ENCODE measurements at regions not wholly inside any gene's neighbourhood (a gene's known extent, or its start where the extent isn't known, plus 50 kb on each side); places are given as distances from the start of the nearest gene placed in this dataset.

GRCh38 chr4:66694739-66695138 is 850.6 kb downstream of the CENPC start:
- Mint-ChIP-seq H3K36me3 (no peaks in the 10 kb centered on the region), H3K9me3 (peaks cover 0 to 24% (median 9%) of the 10 kb centered on the region in 5 donors), H3K4me1 (no peaks in the 10 kb centered on the region), H3K27me3 (no peaks in the 10 kb centered on the region), H3K4me3 (no peak overlapping the region), H3K27ac (no peak overlapping the region)
- H3K36me3 ChIP-seq (ENCODE audit: insufficient read depth, low read length): no peaks in the 10 kb centered on the region
- DNase-seq: no peak
- H3K27ac ChIP-seq (ENCODE audit: low read depth, low read length): no peak overlapping the region
- H3K4me1 ChIP-seq (ENCODE audit: insufficient read depth, low read length): no peaks in the 10 kb centered on the region
- no peaks in the 10 kb centered on the region for H3K27me3 ChIP-seq (ENCODE audit: insufficient read depth, low read length, poor library complexity, severe bottlenecking)
- no peaks in the 10 kb centered on the region for H3K9me3 ChIP-seq (ENCODE audit: low read length)
- POLR2A ChIA-PET: no interaction called here
- H3K4me3 ChIP-seq (ENCODE audit: low read length): no peak overlapping the region
- CTCF ChIA-PET: no interaction called here

DNA sequence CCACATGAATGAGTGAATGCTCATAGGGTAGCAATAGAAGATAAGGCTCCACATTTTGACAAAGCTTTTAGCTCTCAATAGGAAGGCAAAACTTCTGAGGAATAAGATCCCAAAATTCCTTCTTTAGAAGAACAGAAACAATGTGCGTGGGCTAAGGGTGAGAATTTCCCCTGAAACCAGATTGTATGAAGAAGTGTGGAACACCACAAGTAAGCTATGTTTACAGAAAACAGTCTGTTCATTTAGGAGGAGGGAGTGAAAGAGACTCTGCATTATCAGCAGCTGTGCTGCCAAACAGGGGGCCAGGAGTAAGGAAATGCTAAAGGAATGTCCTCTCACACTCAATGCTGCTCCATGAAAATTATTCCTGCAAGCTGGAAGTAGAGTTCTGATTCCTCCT is 851.6 kb downstream of the CENPC start:
- Mint-ChIP-seq H3K27ac (no peak overlapping the region), H3K27me3 (no peaks in the 10 kb centered on the region), H3K36me3 (no peaks in the 10 kb centered on the region), H3K4me1 (no peaks in the 10 kb centered on the region), H3K9me3 (peaks cover 0 to 24% (median 11%) of the 10 kb centered on the region in 5 donors), H3K4me3 (no peak overlapping the region)
- no peak for DNase-seq
- no peaks in the 10 kb centered on the region for H3K36me3 ChIP-seq (ENCODE audit: insufficient read depth, low read length)
- H3K4me1 ChIP-seq (ENCODE audit: insufficient read depth, low read length): no peaks in the 10 kb centered on the region
- H3K27ac ChIP-seq (ENCODE audit: low read depth, low read length): no peak overlapping the region
- POLR2A ChIA-PET: no interaction called here
- no peaks in the 10 kb centered on the region for H3K27me3 ChIP-seq (ENCODE audit: insufficient read depth, low read length, poor library complexity, severe bottlenecking)
- H3K4me3 ChIP-seq (ENCODE audit: low read length): no peak overlapping the region
- CTCF ChIA-PET: no interaction called here
- no peaks in the 10 kb centered on the region for H3K9me3 ChIP-seq (ENCODE audit: low read length)

GRCh38 chr4:66691101-66691500 is 854.2 kb downstream of the CENPC start:
- Mint-ChIP-seq H3K36me3 (no peaks in the 10 kb centered on the region), H3K27ac (no peak overlapping the region), H3K4me3 (no peak overlapping the region), H3K4me1 (no peaks in the 10 kb centered on the region), H3K9me3 (peaks cover 3 to 20% (median 10%) of the 10 kb centered on the region in 5 donors), H3K27me3 (no peaks in the 10 kb centered on the region)
- Histone ChIP-seq H3K36me3 (ENCODE audit: insufficient read depth, low read length) (no peaks in the 10 kb centered on the region), H3K9me3 (ENCODE audit: low read length) (no peaks in the 10 kb centered on the region), H3K27me3 (ENCODE audit: insufficient read depth, low read length, poor library complexity, severe bottlenecking) (no peaks in the 10 kb centered on the region), H3K4me1 (ENCODE audit: insufficient read depth, low read length) (no peaks in the 10 kb centered on the region), H3K4me3 (ENCODE audit: low read length) (no peak overlapping the region), H3K27ac (ENCODE audit: low read depth, low read length) (no peak overlapping the region)
- POLR2A ChIA-PET: no interaction called here
- CTCF ChIA-PET: no interaction called here
- DNase-seq: no peak

GRCh38 chr4:66688674-66689073 is 856.6 kb downstream of the CENPC start:
- Mint-ChIP-seq H3K27me3 (no peaks in the 10 kb centered on the region), H3K36me3 (no peaks in the 10 kb centered on the region), H3K27ac (no peak overlapping the region), H3K4me1 (no peaks in the 10 kb centered on the region), H3K4me3 (no peak overlapping the region), H3K9me3 (peaks cover 2 to 16% (median 3%) of the 10 kb centered on the region in 5 donors)
- no peak overlapping the region for H3K4me3 ChIP-seq (ENCODE audit: low read length)
- H3K27me3 ChIP-seq (ENCODE audit: insufficient read depth, low read length, poor library complexity, severe bottlenecking): no peaks in the 10 kb centered on the region
- no peaks in the 10 kb centered on the region for H3K9me3 ChIP-seq (ENCODE audit: low read length)
- POLR2A ChIA-PET: no interaction called here
- no peak for DNase-seq
- no peaks in the 10 kb centered on the region for H3K4me1 ChIP-seq (ENCODE audit: insufficient read depth, low read length)
- CTCF ChIA-PET: no interaction called here
- no peaks in the 10 kb centered on the region for H3K36me3 ChIP-seq (ENCODE audit: insufficient read depth, low read length)
- H3K27ac ChIP-seq (ENCODE audit: low read depth, low read length): no peak overlapping the region

GRCh38 chr4:66687459-66687858 is 857.8 kb downstream of the CENPC start:
- Mint-ChIP-seq H3K27ac (no peak overlapping the region), H3K27me3 (no peaks in the 10 kb centered on the region), H3K4me1 (no peaks in the 10 kb centered on the region), H3K9me3 (peaks cover 5 to 14% (median 8%) of the 10 kb centered on the region in 5 donors), H3K4me3 (no peak overlapping the region), H3K36me3 (no peaks in the 10 kb centered on the region)
- Histone ChIP-seq H3K27ac (ENCODE audit: low read depth, low read length) (no peak overlapping the region), H3K27me3 (ENCODE audit: insufficient read depth, low read length, poor library complexity, severe bottlenecking) (no peaks in the 10 kb centered on the region), H3K4me1 (ENCODE audit: insufficient read depth, low read length) (no peaks in the 10 kb centered on the region), H3K4me3 (ENCODE audit: low read length) (no peak overlapping the region), H3K36me3 (ENCODE audit: insufficient read depth, low read length) (no peaks in the 10 kb centered on the region), H3K9me3 (ENCODE audit: low read length) (no peaks in the 10 kb centered on the region)
- POLR2A ChIA-PET: no interaction called here
- no peak for DNase-seq
- CTCF ChIA-PET: no interaction called here

DNA sequence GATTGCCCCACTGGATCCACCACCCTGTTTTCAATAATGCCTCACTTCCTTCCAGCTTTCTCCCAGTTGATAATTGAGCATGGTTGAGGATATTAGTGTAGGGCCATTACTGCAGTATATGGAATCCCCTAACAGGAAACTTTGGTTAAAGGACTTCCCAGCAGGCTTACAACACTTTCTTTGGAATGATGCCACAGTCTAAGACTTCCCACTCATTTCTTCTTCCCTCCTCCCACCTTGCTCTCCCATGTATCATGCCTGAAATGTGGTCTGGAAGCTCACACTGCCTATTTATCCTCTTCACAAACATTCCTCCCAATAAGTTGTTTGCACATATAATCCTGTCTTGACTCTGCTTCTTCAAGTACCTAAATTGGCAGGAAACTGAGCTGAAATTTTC is 863.3 kb downstream of the CENPC start:
- Histone ChIP-seq H3K4me1 (ENCODE audit: insufficient read depth, low read length) (no peaks in the 10 kb centered on the region), H3K27ac (ENCODE audit: low read depth, low read length) (no peak overlapping the region), H3K4me3 (ENCODE audit: low read length) (no peak overlapping the region), H3K27me3 (ENCODE audit: insufficient read depth, low read length, poor library complexity, severe bottlenecking) (no peaks in the 10 kb centered on the region), H3K36me3 (ENCODE audit: insufficient read depth, low read length) (no peaks in the 10 kb centered on the region), H3K9me3 (ENCODE audit: low read length) (no peaks in the 10 kb centered on the region)
- POLR2A ChIA-PET: no interaction called here
- no peaks in the 10 kb centered on the region for H3K27me3 Mint-ChIP-seq
- H3K36me3 Mint-ChIP-seq: no peaks in the 10 kb centered on the region
- no peaks in the 10 kb centered on the region for H3K4me1 Mint-ChIP-seq
- DNase-seq: no peak
- H3K27ac Mint-ChIP-seq: no peak overlapping the region
- no peak overlapping the region for H3K4me3 Mint-ChIP-seq
- H3K9me3 Mint-ChIP-seq: peaks cover 3 to 32% (median 10%) of the 10 kb centered on the region in 5 donors
- CTCF ChIA-PET: no interaction called here

DNA sequence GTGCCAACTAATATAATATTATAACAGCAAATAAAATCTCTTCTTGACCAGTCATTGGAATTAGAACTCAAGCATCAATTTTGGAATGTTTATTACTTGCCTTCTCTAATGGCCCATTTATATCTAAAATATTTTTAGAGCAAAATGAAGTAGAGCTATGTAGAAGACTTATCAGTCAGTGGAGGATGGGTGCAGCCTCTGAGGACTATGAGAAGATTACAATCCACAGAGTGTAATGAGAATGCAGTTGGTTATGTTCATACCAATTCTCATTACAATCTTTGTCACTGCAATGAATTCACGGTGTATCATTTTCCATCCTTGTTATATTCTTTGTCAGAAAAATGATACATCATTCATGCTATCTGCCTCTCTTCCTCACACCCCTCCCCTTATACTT is 878.1 kb downstream of the CENPC start:
- no peaks in the 10 kb centered on the region for H3K4me1 ChIP-seq (ENCODE audit: insufficient read depth, low read length)
- no peak overlapping the region for H3K27ac ChIP-seq (ENCODE audit: low read depth, low read length)
- no peaks in the 10 kb centered on the region for H3K36me3 ChIP-seq (ENCODE audit: insufficient read depth, low read length)
- ChIA-PET CTCF (no interaction called here), POLR2A (no interaction called here)
- Mint-ChIP-seq H3K9me3 (peaks cover 2 to 4% (median 3%) of the 10 kb centered on the region in 5 donors), H3K4me1 (no peaks in the 10 kb centered on the region), H3K27ac (no peak overlapping the region), H3K4me3 (no peak overlapping the region), H3K36me3 (no peaks in the 10 kb centered on the region), H3K27me3 (no peaks in the 10 kb centered on the region)
- DNase-seq: no peak
- no peak overlapping the region for H3K4me3 ChIP-seq (ENCODE audit: low read length)
- no peaks in the 10 kb centered on the region for H3K27me3 ChIP-seq (ENCODE audit: insufficient read depth, low read length, poor library complexity, severe bottlenecking)
- H3K9me3 ChIP-seq (ENCODE audit: low read length): no peaks in the 10 kb centered on the region

- no peak overlapping the region for H3K4me3 Mint-ChIP-seq
- ChIA-PET POLR2A (no interaction called here), CTCF (no interaction called here)
- H3K9me3 ChIP-seq (ENCODE audit: low read length): no peaks in the 10 kb centered on the region
- no peaks in the 10 kb centered on the region for H3K27me3 Mint-ChIP-seq
- H3K4me1 Mint-ChIP-seq: no peaks in the 10 kb centered on the region
- H3K27me3 ChIP-seq (ENCODE audit: insufficient read depth, low read length, poor library complexity, severe bottlenecking): no peaks in the 10 kb centered on the region
- H3K27ac ChIP-seq (ENCODE audit: low read depth, low read length): no peak overlapping the region
- H3K36me3 ChIP-seq (ENCODE audit: insufficient read depth, low read length): no peaks in the 10 kb centered on the region
- no peak overlapping the region for H3K4me3 ChIP-seq (ENCODE audit: low read length)
- H3K36me3 Mint-ChIP-seq: no peaks in the 10 kb centered on the region
- no peak for DNase-seq
- H3K9me3 Mint-ChIP-seq: peaks cover 0 to 21% (median 5%) of the 10 kb centered on the region in 5 donors
- no peak overlapping the region for H3K27ac Mint-ChIP-seq
- H3K4me1 ChIP-seq (ENCODE audit: insufficient read depth, low read length): no peaks in the 10 kb centered on the region
These were observed 882.7 kb downstream of the CENPC start for GRCh38 chr4:66662620-66663019.

DNA sequence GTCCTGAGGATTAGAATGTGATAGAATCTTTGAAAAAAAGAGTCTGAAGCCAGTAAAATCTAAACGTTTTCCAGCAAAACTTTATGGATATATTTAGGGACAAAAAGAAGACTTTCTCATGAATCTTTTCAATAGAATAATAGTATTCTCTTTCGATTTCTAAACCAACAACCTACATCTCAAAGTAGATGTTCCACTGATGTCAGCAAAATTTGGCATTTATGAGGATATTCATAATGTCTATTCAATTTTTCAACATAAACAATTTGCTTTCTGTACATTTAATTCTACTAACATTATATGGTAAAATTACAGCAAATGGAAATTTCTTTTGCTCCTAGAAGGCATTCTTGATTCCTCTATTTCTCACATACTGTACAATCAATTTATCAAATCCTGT is 886.5 kb downstream of the CENPC start:
- Mint-ChIP-seq H3K4me3 (no peak overlapping the region), H3K27me3 (no peaks in the 10 kb centered on the region), H3K9me3 (peaks cover 0 to 20% (median 8%) of the 10 kb centered on the region in 5 donors), H3K4me1 (no peaks in the 10 kb centered on the region), H3K27ac (no peak overlapping the region), H3K36me3 (no peaks in the 10 kb centered on the region)
- ChIA-PET CTCF (no interaction called here), POLR2A (no interaction called here)
- H3K4me1 ChIP-seq (ENCODE audit: insufficient read depth, low read length): no peaks in the 10 kb centered on the region
- H3K36me3 ChIP-seq (ENCODE audit: insufficient read depth, low read length): no peaks in the 10 kb centered on the region
- no peaks in the 10 kb centered on the region for H3K27me3 ChIP-seq (ENCODE audit: insufficient read depth, low read length, poor library complexity, severe bottlenecking)
- no peaks in the 10 kb centered on the region for H3K9me3 ChIP-seq (ENCODE audit: low read length)
- no peak overlapping the region for H3K4me3 ChIP-seq (ENCODE audit: low read length)
- DNase-seq: no peak
- H3K27ac ChIP-seq (ENCODE audit: low read depth, low read length): no peak overlapping the region

All from CD8-positive, alpha-beta memory T cell (primary cell).